HG03066 (cell line): ENCODE measurements at regions not wholly inside any gene's neighbourhood (a gene's known extent, or its start where the extent isn't known, plus 50 kb on each side); places are given as distances from the start of the nearest gene placed in this dataset.
"Not testable (repeated sequence)": the region's sequence is repeated elsewhere in the genome, so short reads cannot be mapped to it uniquely, and the experiment has no call there.

Experiments used
- ATAC-seq: cut with Tn5 transposase; IDR thresholded peaks from one replicate; pipeline ENCODE4 v1.9.1; 2021; ENCODE audit warnings: low read depth; ENCODE audit not compliant: unreplicated experiment

GRCh38 chr5:10876996-10877395 lies 116.0 kb upstream of the DAP start:
- ATAC-seq: not testable (repeated sequence)

GRCh38 chr5:10876006-10876744 lies 115.1 kb upstream of the DAP start:
- ATAC-seq: no peak

- ATAC-seq: no peak
Observed at GRCh38 chr5:10875201-10875768, 114.3 kb upstream of the DAP start.

DNA sequence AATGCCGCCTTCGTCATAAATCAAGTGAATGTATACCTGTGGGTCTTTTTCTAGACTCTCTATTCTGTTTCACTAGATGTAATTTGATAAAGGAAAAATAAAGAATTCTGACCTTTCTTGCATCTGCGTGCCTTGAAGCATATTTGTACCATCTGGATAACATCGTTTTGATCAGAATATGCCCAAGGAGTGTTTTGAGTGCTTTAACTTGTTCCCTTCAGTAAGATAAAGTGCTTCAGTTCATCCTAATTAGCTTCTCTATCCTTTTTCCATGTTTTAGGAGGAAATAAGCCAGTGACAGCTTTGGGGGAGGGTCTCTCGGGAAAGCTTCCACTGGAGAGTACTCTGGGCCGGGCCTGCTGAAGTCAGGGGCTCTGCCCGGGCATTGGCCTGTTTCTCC lies 113.5 kb upstream of the DAP start:
- no peak for ATAC-seq

DNA sequence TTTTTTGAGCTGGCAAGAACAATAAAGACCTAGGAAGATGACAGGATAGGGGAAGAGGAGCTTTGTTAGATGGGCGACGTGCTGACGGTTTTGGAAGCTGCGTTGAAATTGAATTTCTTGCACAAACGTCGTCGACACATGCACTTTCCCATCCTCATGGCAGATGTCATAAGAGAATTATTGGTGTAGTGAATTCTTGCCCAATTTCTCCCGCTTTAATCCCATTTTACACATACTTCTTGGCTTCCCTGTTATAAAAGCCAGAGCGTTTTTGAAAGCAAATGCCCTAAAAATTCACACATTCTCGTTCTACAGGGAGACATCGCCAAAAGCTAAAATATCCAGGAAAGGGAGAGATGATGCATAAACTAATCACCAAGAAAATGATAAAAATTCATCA lies 109.8 kb upstream of the DAP start:
- no peak for ATAC-seq

- no peak for ATAC-seq
Observed at GRCh38 chr5:10868956-10869355, 107.9 kb upstream of the DAP start.

DNA sequence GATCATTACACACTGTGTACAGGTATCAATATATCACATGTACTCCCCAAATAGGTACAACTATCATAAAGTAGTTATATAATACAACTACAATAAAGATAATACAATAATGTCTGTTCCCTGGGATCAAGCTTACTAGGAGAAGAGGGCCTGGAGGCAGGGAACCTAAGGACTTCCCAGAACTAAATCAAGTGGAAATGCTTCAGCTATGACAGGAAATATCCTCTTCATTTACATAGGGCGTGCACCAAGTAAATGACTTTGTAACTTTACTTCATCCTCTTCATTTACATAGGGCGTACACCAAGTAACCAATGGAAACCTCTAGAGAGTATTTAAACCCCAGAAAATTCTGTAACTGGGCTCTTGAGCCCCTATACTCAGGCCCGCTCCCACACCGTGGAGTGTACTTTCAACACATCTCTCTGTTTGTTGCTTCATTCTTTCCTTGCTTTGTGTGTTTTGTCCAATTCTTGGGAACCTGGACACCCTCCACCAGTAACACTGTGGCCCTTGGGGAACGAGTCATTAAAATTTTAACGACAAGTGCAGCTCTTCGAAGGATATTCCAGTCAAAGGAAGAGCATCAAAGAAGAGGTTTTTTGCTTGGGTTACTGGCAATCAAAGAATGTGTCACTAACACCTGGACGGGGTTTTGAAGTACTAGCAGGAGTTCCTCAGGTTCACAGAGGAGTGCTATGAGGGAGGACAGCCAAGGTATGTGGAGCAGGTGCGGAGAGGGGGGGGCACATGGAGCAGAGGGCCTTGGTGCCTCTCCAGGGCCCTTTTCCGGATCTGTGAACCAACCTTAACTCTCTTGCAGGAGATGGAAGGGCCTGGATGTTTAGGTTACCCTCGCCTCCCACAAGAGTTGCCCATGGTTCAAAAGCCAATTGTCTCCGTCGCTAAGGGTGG lies 106.6 kb upstream of the DAP start:
- ATAC-seq: no peak

- no peak for ATAC-seq
Observed at GRCh38 chr5:10866913-10867312, 105.9 kb upstream of the DAP start.

- ATAC-seq: peak; percentile 86
Observed at GRCh38 chr5:10863763-10864383, 102.8 kb upstream of the DAP start.

DNA sequence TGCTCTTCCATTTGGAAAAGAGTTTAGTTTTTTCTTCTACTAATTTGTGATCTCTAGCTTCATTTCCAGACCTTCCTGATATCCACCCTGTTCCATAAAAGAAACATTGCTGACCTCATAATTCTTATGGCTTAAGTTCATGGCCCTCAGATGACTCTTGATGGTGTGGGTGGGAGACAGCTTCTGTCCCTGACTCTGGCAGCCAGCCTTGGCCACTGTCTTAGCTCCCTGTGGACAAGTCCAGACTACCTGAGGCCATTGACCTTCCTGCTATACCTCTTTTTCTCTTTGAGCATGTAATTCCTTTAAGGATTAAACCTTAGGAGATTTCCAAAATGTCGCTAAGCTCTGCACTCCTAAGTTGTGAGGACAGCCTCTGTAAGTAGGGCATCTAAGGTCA lies 101.1 kb upstream of the DAP start:
- ATAC-seq: no peak

GRCh38 chr5:10861423-10861790 lies 100.4 kb upstream of the DAP start:
- no peak for ATAC-seq

DNA sequence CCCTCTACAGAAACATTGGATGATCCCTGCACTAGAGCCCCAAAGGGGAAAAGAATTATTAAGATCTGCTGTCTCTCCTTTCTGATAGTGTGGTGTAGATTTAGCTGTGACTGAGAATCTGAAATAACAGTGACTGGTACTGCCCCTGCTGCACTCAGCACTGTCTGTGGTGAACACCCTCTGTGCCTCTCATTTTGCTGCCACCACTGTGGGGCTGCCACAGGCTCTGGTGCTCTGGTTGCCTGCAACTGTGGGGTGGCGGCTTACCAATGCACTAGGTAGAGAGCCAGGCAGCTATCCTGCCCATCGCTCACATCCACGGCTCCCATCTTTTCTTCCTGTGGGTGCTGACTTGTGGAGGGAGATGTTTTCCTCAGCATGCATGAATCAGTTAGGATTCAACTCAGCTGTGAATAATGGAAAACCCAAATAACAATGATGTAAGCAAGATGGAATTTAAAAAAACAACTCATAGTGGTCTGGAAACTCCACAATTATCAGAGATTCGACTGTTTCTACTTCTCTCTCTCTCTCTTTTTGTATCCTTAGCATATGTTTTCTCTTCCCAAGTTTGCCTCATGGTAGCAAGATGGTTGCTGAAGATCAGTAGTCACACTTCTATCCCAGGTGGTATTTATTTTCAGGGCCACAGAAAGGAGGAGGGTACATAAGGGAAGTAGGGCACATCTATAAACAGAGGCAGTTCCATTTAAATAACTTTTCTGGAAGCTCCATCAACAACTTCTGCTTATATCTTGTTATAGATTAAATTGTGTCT lies 99.8 kb upstream of the DAP start:
- no peak for ATAC-seq

DNA sequence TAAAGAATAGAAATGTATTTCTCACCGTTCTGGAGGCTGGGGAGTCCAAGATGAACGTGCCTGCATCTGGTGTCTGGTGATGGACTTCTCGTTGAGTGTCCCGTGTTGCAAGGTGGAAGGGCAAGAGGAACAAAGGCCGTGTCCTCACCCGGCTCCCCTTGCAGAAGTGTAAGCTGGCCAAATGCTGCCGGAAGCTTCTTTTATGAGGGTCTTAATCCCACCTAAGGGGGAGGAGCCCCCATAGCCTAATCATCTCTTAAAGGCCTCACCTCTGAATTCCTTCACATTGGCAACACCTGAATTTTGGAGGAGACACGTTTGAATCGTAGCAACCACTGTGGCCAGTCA lies 99.1 kb upstream of the DAP start:
- no peak for ATAC-seq

DNA sequence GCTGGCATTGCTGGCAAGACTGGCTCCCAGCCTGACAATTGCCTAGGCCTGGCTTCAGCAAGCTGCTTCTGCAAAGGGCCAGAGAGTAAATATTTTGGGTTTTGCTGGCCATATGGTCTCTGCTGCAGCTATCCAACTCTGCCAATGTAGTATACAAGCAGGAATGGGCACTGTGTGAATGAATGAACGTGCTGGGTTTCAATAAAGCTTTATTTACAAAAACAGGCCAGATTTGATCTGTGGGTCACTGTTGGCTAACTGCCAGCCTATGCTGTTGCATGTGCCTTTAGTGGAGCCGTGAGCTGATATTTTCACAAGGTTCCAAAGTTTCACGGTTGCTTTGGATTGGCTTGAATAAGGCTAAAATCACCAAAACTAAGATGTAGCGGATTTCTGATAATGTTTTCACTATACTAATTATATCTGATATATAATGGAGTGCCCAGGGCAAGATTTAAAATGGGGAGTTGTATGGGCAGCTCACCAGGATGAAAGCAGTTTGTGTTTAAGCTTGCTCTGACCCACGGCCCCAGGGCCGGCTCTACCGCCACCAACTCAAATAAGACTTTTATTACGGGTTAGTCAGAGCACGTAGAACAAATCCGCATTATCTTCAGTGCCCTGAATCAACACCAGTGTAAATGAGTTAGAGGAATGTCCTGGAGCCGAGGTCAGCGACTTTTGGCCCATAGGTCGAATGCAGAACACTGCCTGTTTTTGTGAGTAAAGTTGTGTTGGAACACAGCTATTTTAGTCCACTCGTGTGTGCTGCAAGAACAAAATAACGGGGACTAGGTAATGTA lies 98.6 kb upstream of the DAP start:
- no peak for ATAC-seq

DNA sequence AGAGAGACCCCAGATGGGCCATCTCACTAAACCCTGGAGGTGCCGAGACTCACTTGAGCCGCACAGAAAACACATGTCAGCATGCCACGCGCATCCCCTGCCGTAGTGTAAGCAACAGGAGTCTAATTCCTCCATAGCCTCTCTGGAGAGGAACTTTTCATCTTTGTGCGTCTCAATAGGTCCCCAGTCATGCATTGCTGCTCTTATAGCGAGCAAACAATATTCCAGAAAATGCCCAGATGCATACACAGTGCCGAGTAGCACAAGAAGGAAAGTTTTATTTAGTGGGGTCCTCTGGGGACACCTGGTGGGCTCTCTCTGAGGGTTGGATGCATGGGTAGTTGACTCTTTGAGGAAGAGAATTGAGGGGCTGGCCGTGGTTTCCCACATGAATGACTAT lies 97.9 kb upstream of the DAP start:
- no peak for ATAC-seq

DNA sequence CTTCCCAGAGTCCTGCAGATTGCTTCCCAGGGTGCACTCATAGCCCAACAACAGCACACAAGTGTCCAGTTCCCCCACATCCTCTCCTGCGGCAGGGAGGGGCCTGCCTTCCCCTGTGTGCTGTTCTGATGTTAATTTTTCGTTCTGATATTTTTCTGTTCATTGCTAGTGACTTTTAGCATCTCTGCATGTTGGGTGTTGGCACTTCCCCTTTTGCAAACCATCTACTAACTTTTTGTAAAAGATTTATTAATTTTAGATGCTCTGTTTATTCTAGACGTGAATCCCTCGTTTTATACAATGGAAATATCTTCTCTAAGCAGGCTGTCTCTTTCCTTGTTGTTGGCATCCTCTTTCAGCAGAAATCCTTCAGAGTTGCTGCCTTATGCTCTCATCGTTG lies 97.3 kb upstream of the DAP start:
- no peak for ATAC-seq

- no peak for ATAC-seq
Observed at GRCh38 chr5:10857338-10857733, 96.3 kb upstream of the DAP start.

DNA sequence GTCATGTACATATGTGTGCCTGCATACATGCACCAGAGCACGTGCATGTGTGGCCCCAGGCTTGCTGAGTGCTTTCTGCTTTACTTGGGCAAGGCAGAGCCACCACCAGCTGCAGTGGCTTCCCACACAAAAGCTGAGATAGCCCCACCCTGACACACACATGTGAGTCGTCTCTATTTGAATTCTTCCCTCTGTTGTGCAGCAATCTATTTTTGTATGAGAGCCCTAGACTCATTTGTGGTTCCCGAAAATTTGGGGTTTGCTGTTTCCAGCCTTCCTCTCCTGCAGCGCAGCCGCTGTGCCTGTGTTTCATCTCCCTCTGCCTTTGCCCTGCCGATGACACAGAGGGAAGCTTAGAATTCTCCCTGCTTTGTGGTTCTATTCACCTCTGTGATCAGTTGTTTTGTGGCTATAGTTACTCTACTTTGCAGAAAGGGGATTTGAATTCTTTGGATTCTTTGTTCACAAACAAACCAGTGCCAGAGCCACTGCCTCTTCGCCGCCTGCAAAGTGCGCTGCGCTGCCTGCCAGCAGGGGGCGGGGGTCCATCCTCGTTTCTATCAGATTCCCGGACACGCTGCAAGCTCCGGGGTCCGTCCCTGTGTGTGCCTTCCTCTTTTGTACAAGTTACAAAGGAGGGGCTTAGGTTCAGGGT lies 95.8 kb upstream of the DAP start:
- ATAC-seq: peak; percentile 55

DNA sequence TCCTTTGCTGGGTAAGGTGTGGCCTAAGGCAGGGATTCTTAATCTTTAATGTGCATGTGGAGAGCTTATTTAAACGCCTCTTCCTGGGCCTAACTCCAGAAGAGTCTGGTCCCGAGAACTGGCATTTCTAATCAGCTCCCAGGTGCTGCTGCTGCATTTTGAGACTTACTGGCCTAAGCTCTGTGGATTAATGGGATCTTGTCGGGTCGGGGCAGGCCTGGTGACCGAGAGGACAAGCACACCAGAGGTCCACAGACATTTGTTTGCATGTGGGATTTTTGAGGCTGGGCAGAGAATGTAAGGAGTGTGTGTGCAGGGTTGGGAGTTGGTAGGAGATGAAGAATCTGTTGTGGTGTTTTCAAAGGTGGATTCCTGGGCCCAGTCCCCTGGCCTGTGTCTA lies 95.0 kb upstream of the DAP start:
- ATAC-seq: no peak
